ENCODE measurements at regions not wholly inside any gene's neighbourhood (a gene's known extent, or its start where the extent isn't known, plus 50 kb on each side); places are given as distances from the start of the nearest gene placed in this dataset.

- H3K4me3 Mint-ChIP-seq = no peak overlapping the region
- no peaks in the 10 kb centered on the region for H3K27me3 Mint-ChIP-seq (ENCODE audit: low read depth)
- no peak for TF ChIP-seq CTCF (IDR thresholded peaks at IDR 0.05; ENCODE audit: unreplicated experiment)
- H3K36me3 Mint-ChIP-seq = no peaks in the 10 kb centered on the region
- peaks cover 4% of the 10 kb centered on the region for H3K9me3 Mint-ChIP-seq
- no peak for DNase-seq (ENCODE audit: low spot score in 2 of 2, unreplicated experiment in 2 of 2)
- H3K27ac Mint-ChIP-seq = no peak overlapping the region
- H3K4me1 Mint-ChIP-seq = peaks cover 2% of the 10 kb centered on the region
Measured at GRCh38 chr2:144675731-144676130, 155.8 kb upstream of the ZEB2 start.

DNA sequence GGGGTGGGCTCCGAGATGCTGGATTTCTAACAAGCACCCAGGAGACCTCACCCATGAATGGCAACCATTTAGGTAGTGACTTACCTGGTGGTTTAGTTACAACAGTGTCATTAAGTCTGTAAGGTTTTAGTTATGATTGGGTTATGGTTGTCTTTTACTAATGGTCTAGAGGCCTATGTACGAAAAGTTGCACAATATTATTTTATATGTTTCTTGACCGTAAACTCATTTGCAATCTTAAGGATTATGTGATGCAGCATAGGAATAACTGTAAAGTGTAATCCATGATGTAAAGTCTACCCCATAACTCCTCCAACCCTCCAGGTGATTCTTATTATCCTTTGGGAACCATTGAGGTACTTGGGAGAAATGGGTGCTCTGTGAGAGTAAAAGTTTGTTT, 155.4 kb upstream of the ZEB2 start:
- H3K36me3 Mint-ChIP-seq = no peaks in the 10 kb centered on the region
- no peak overlapping the region for H3K27ac Mint-ChIP-seq
- H3K4me3 Mint-ChIP-seq = no peak overlapping the region
- H3K9me3 Mint-ChIP-seq = peaks cover 4% of the 10 kb centered on the region
- DNase-seq (ENCODE audit: low spot score in 2 of 2, unreplicated experiment in 2 of 2) = no peak
- no peak for TF ChIP-seq CTCF (IDR thresholded peaks at IDR 0.05; ENCODE audit: unreplicated experiment)
- peaks cover 2% of the 10 kb centered on the region for H3K4me1 Mint-ChIP-seq
- H3K27me3 Mint-ChIP-seq (ENCODE audit: low read depth) = no peaks in the 10 kb centered on the region

DNA sequence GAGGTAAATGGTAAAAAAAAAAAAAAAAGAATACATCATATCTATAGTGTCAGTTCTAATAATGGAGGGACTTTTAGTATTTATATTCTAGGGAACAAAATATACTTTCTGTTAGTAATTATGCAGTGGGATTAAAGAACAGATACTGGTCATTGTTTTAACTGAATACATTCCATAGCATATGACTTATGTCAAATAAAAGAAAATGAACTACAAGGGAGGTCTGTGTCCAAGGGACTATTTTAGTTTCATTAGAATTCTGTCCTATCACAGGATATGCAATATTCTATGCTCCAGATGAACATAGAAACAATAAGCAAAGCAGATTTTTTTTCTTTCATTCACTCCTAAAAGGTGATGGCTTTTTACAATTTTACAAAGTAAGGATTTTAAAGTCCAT, 154.2 kb upstream of the ZEB2 start:
- no peak overlapping the region for H3K4me3 Mint-ChIP-seq
- DNase-seq (ENCODE audit: low spot score in 2 of 2, unreplicated experiment in 2 of 2) = no peak
- no peaks in the 10 kb centered on the region for H3K27me3 Mint-ChIP-seq (ENCODE audit: low read depth)
- TF ChIP-seq CTCF (IDR thresholded peaks at IDR 0.05; ENCODE audit: unreplicated experiment) = no peak
- no peak overlapping the region for H3K27ac Mint-ChIP-seq
- peaks cover 10% of the 10 kb centered on the region for H3K4me1 Mint-ChIP-seq
- H3K9me3 Mint-ChIP-seq = peaks cover 4% of the 10 kb centered on the region
- no peaks in the 10 kb centered on the region for H3K36me3 Mint-ChIP-seq

- Mint-ChIP-seq H3K9me3 (peaks cover 4% of the 10 kb centered on the region), H3K27me3 (ENCODE audit: low read depth) (no peaks in the 10 kb centered on the region), H3K36me3 (no peaks in the 10 kb centered on the region), H3K4me1 (peaks cover 14% of the 10 kb centered on the region), H3K4me3 (no peak overlapping the region), H3K27ac (no peak overlapping the region)
- TF ChIP-seq CTCF (IDR thresholded peaks at IDR 0.05; ENCODE audit: unreplicated experiment) = no peak
- DNase-seq (ENCODE audit: low spot score in 2 of 2, unreplicated experiment in 2 of 2) = no peak
Measured at GRCh38 chr2:144673456-144673855, 153.5 kb upstream of the ZEB2 start.

GRCh38 chr2:144671695-144672455, 152.0 kb upstream of the ZEB2 start:
- no peak overlapping the region for H3K27ac Mint-ChIP-seq
- H3K4me3 Mint-ChIP-seq = no peak overlapping the region
- DNase-seq (ENCODE audit: low spot score in 2 of 2, unreplicated experiment in 2 of 2) = no peak

More at GRCh38 chr2:144671695-144672455, 152.0 kb upstream of the ZEB2 start:
- Mint-ChIP-seq H3K9me3 (peaks cover 4% of the 10 kb centered on the region), H3K27me3 (ENCODE audit: low read depth) (no peaks in the 10 kb centered on the region), H3K36me3 (no peaks in the 10 kb centered on the region), H3K4me1 (peaks cover 22% of the 10 kb centered on the region)
- no peak for TF ChIP-seq CTCF (IDR thresholded peaks at IDR 0.05; ENCODE audit: unreplicated experiment)

Measured in mesothelial cell of epicardium (in vitro differentiated cells).